Femur (tissue), 1 donor: ENCODE measurements at regions not wholly inside any gene's neighbourhood (a gene's known extent, or its start where the extent isn't known, plus 50 kb on each side); places are given as distances from the start of the nearest gene placed in this dataset.
"Not testable (repeated sequence)": the region's sequence is repeated elsewhere in the genome, so short reads cannot be mapped to it uniquely, and the experiment has no call there.

Experiments
- DNase-seq: peaks from one replicate; pipeline ENCODE4 v3.0.0-alpha.2; 2017

GRCh38 chr2:8110716-8111115, 571.1 kb upstream of the ID2 start:
- no peak for DNase-seq

GRCh38 chr2:8111193-8111592, 570.7 kb upstream of the ID2 start:
- no peak for DNase-seq

- no peak for DNase-seq
These were observed 566.4 kb upstream of the ID2 start for GRCh38 chr2:8115456-8115855.

- no peak for DNase-seq
These were observed 565.9 kb upstream of the ID2 start for GRCh38 chr2:8115966-8116365.

- no peak for DNase-seq
These were observed 565.2 kb upstream of the ID2 start for GRCh38 chr2:8116661-8117060.

GRCh38 chr2:8118940-8119781, 562.7 kb upstream of the ID2 start:
- no peak for DNase-seq

GRCh38 chr2:8119782-8120505, 561.9 kb upstream of the ID2 start:
- DNase-seq = no peak

GRCh38 chr2:8120506-8120860, 561.4 kb upstream of the ID2 start:
- no peak for DNase-seq

GRCh38 chr2:8121022-8121825, 560.6 kb upstream of the ID2 start:
- DNase-seq = no peak

- DNase-seq = no peak
These were observed 559.9 kb upstream of the ID2 start for GRCh38 chr2:8121826-8122513.

- DNase-seq = peak; percentile 31
These were observed 559.3 kb upstream of the ID2 start for GRCh38 chr2:8122520-8122919.

- DNase-seq = no peak
These were observed 558.4 kb upstream of the ID2 start for GRCh38 chr2:8123464-8123863.

GRCh38 chr2:8125741-8126711, 555.8 kb upstream of the ID2 start:
- DNase-seq = no peak

GRCh38 chr2:8126783-8127182, 555.1 kb upstream of the ID2 start:
- DNase-seq = no peak

- DNase-seq = not testable (repeated sequence)
These were observed 550.4 kb upstream of the ID2 start for GRCh38 chr2:8131423-8131822.

GRCh38 chr2:8132351-8132831, 549.5 kb upstream of the ID2 start:
- DNase-seq = peak; percentile 67

GRCh38 chr2:8132879-8133278, 549.0 kb upstream of the ID2 start:
- no peak for DNase-seq

- DNase-seq = no peak
These were observed 548.5 kb upstream of the ID2 start for GRCh38 chr2:8133363-8133762.

- no peak for DNase-seq
These were observed 547.9 kb upstream of the ID2 start for GRCh38 chr2:8133913-8134472.

- DNase-seq = no peak
These were observed 547.4 kb upstream of the ID2 start for GRCh38 chr2:8134473-8134932.
